Activated naive CD8-positive, alpha-beta T cell treated with anti-CD3 and anti-CD28 coated beads, Interleukin-2, amount 50 U/mL, for 24 hours (primary cell): ENCODE measurements at regions not wholly inside any gene's neighbourhood (a gene's known extent, or its start where the extent isn't known, plus 50 kb on each side); places are given as distances from the start of the nearest gene placed in this dataset.
"Not testable (repeated sequence)": the region's sequence is repeated elsewhere in the genome, so short reads cannot be mapped to it uniquely, and the experiment has no call there.

Source experiments
- ATAC-seq: fragments of 150-1000 bp; cut with Tn5 transposase; one replicate; pipeline ENCODE4 v1.10.0; 2021
- DNase-seq: peaks from one replicate; pipeline ENCODE4 v3.0.0; 2021
- H3K27ac Mint-ChIP-seq: one replicate; pipeline ENCODE4 v1.8.0; 2021; ENCODE audit warnings: mild to moderate bottlenecking, mixed read lengths
- H3K27me3 Mint-ChIP-seq: one replicate; pipeline ENCODE4 v1.8.0; 2021; ENCODE audit warnings: mixed read lengths
- H3K36me3 Mint-ChIP-seq: one replicate; pipeline ENCODE4 v1.8.0; 2021; ENCODE audit warnings: low read depth, mixed read lengths
- H3K4me1 Mint-ChIP-seq: one replicate; pipeline ENCODE4 v1.8.0; 2021; ENCODE audit warnings: mixed read lengths
- H3K4me3 Mint-ChIP-seq: one replicate; pipeline ENCODE4 v1.8.0; 2021; ENCODE audit warnings: mild to moderate bottlenecking, moderate library complexity, mixed read lengths
- H3K9me3 Mint-ChIP-seq: one replicate; pipeline ENCODE4 v1.8.0; 2021; ENCODE audit warnings: mixed read lengths

- Mint-ChIP-seq H3K27me3 (no peaks in the 10 kb centered on the region), H3K36me3 (peaks cover 2% of the 10 kb centered on the region), H3K9me3 (no peaks in the 10 kb centered on the region), H3K4me1 (no peaks in the 10 kb centered on the region), H3K27ac (no peak overlapping the region), H3K4me3 (no peak overlapping the region)
- ATAC-seq (no peak), DNase-seq (no peak)
Measured at GRCh38 chr9:717722-718121, 123.8 kb upstream of the DMRT1 start.

GRCh38 chr9:720239-720881 lies 121.1 kb upstream of the DMRT1 start:
- Mint-ChIP-seq H3K27me3 (no peaks in the 10 kb centered on the region), H3K27ac (no peak overlapping the region), H3K9me3 (no peaks in the 10 kb centered on the region), H3K4me1 (no peaks in the 10 kb centered on the region), H3K4me3 (no peak overlapping the region), H3K36me3 (no peaks in the 10 kb centered on the region)
- ATAC-seq (no peak), DNase-seq (no peak)

GRCh38 chr9:722388-722980 lies 119.0 kb upstream of the DMRT1 start:
- no peak overlapping the region for H3K27ac Mint-ChIP-seq
- H3K9me3 Mint-ChIP-seq: no peaks in the 10 kb centered on the region
- no peak overlapping the region for H3K4me3 Mint-ChIP-seq
- ATAC-seq: no peak
- H3K4me1 Mint-ChIP-seq: no peaks in the 10 kb centered on the region
- no peaks in the 10 kb centered on the region for H3K36me3 Mint-ChIP-seq
- no peak for DNase-seq
- no peaks in the 10 kb centered on the region for H3K27me3 Mint-ChIP-seq

- H3K27me3 Mint-ChIP-seq, DNase-seq, H3K9me3 Mint-ChIP-seq, H3K4me3 Mint-ChIP-seq, ATAC-seq, H3K36me3 Mint-ChIP-seq, H3K27ac Mint-ChIP-seq, H3K4me1 Mint-ChIP-seq: not testable (repeated sequence)
Measured at GRCh38 chr9:724461-724860, 117.0 kb upstream of the DMRT1 start.

- H3K36me3 Mint-ChIP-seq: no peaks in the 10 kb centered on the region
- ATAC-seq (no peak), DNase-seq (no peak)
- H3K27ac Mint-ChIP-seq: no peak overlapping the region
- no peaks in the 10 kb centered on the region for H3K9me3 Mint-ChIP-seq
- H3K4me3 Mint-ChIP-seq: no peak overlapping the region
- no peaks in the 10 kb centered on the region for H3K27me3 Mint-ChIP-seq
- H3K4me1 Mint-ChIP-seq: no peaks in the 10 kb centered on the region
Measured at GRCh38 chr9:726005-726404, 115.5 kb upstream of the DMRT1 start.

- no peaks in the 10 kb centered on the region for H3K4me1 Mint-ChIP-seq
- no peaks in the 10 kb centered on the region for H3K27me3 Mint-ChIP-seq
Measured at GRCh38 chr9:727767-728166, 113.7 kb upstream of the DMRT1 start.

GRCh38 chr9:728535-728934 lies 113.0 kb upstream of the DMRT1 start:
- no peaks in the 10 kb centered on the region for H3K9me3 Mint-ChIP-seq
- no peaks in the 10 kb centered on the region for H3K27me3 Mint-ChIP-seq
- no peak overlapping the region for H3K27ac Mint-ChIP-seq
- H3K4me3 Mint-ChIP-seq: no peak overlapping the region
- H3K36me3 Mint-ChIP-seq: no peaks in the 10 kb centered on the region
- ATAC-seq (no peak), DNase-seq (no peak)
- H3K4me1 Mint-ChIP-seq: no peaks in the 10 kb centered on the region

More at GRCh38 chr9:727767-728166, 113.7 kb upstream of the DMRT1 start:
- no peak overlapping the region for H3K27ac Mint-ChIP-seq
- no peaks in the 10 kb centered on the region for H3K36me3 Mint-ChIP-seq
- ATAC-seq (no peak), DNase-seq (no peak)
- no peak overlapping the region for H3K4me3 Mint-ChIP-seq
- H3K9me3 Mint-ChIP-seq: no peaks in the 10 kb centered on the region

GRCh38 chr9:731474-731873 lies 110.0 kb upstream of the DMRT1 start:
- H3K9me3 Mint-ChIP-seq: no peaks in the 10 kb centered on the region
- no peaks in the 10 kb centered on the region for H3K4me1 Mint-ChIP-seq
- DNase-seq: no peak
- H3K36me3 Mint-ChIP-seq: no peaks in the 10 kb centered on the region
- H3K27me3 Mint-ChIP-seq: no peaks in the 10 kb centered on the region
- H3K4me3 Mint-ChIP-seq: no peak overlapping the region
- ATAC-seq: no peak
- no peak overlapping the region for H3K27ac Mint-ChIP-seq

GRCh38 chr9:734831-735511 lies 106.5 kb upstream of the DMRT1 start:
- Mint-ChIP-seq H3K27me3 (no peaks in the 10 kb centered on the region), H3K4me1 (no peaks in the 10 kb centered on the region), H3K4me3 (no peak overlapping the region), H3K9me3 (no peaks in the 10 kb centered on the region), H3K36me3 (no peaks in the 10 kb centered on the region), H3K27ac (no peak overlapping the region)
- ATAC-seq: no peak
- DNase-seq: no peak

GRCh38 chr9:737400-738120 lies 103.9 kb upstream of the DMRT1 start:
- no peak overlapping the region for H3K4me3 Mint-ChIP-seq

GRCh38 chr9:738209-738915 lies 103.1 kb upstream of the DMRT1 start:
- Mint-ChIP-seq H3K36me3 (peaks cover 2% of the 10 kb centered on the region), H3K4me3 (no peak overlapping the region), H3K27me3 (no peaks in the 10 kb centered on the region), H3K27ac (no peak overlapping the region), H3K9me3 (no peaks in the 10 kb centered on the region), H3K4me1 (no peaks in the 10 kb centered on the region)
- DNase-seq (no peak), ATAC-seq (no peak)

More at GRCh38 chr9:737400-738120, 103.9 kb upstream of the DMRT1 start:
- no peaks in the 10 kb centered on the region for H3K27me3 Mint-ChIP-seq
- no peaks in the 10 kb centered on the region for H3K4me1 Mint-ChIP-seq
- H3K27ac Mint-ChIP-seq: no peak overlapping the region
- no peak for DNase-seq
- H3K36me3 Mint-ChIP-seq: peaks cover 2% of the 10 kb centered on the region
- no peaks in the 10 kb centered on the region for H3K9me3 Mint-ChIP-seq
- ATAC-seq: no peak

GRCh38 chr9:739362-739761 lies 102.1 kb upstream of the DMRT1 start:
- ATAC-seq (no peak), DNase-seq (no peak)
- H3K4me3 Mint-ChIP-seq: no peak overlapping the region

GRCh38 chr9:740221-740620 lies 101.3 kb upstream of the DMRT1 start:
- no peaks in the 10 kb centered on the region for H3K27me3 Mint-ChIP-seq
- H3K4me3 Mint-ChIP-seq: no peak overlapping the region
- peaks cover 2% of the 10 kb centered on the region for H3K36me3 Mint-ChIP-seq
- H3K27ac Mint-ChIP-seq: no peak overlapping the region
- no peaks in the 10 kb centered on the region for H3K9me3 Mint-ChIP-seq
- no peak for DNase-seq
- no peaks in the 10 kb centered on the region for H3K4me1 Mint-ChIP-seq
- no peak for ATAC-seq

More at GRCh38 chr9:739362-739761, 102.1 kb upstream of the DMRT1 start:
- Mint-ChIP-seq H3K27ac (no peak overlapping the region), H3K4me1 (no peaks in the 10 kb centered on the region), H3K27me3 (no peaks in the 10 kb centered on the region), H3K36me3 (peaks cover 2% of the 10 kb centered on the region), H3K9me3 (no peaks in the 10 kb centered on the region)

GRCh38 chr9:742104-742503 lies 99.4 kb upstream of the DMRT1 start:
- Mint-ChIP-seq H3K4me3 (no peak overlapping the region), H3K27ac (no peak overlapping the region), H3K36me3 (peaks cover 2% of the 10 kb centered on the region), H3K27me3 (no peaks in the 10 kb centered on the region), H3K4me1 (no peaks in the 10 kb centered on the region), H3K9me3 (no peaks in the 10 kb centered on the region)
- DNase-seq (no peak), ATAC-seq (no peak)
